HG03469 (cell line): ENCODE measurements at regions not wholly inside any gene's neighbourhood (a gene's known extent, or its start where the extent isn't known, plus 50 kb on each side); places are given as distances from the start of the nearest gene placed in this dataset.

Experiments used
- ATAC-seq: cut with Tn5 transposase; IDR thresholded peaks from one replicate; pipeline ENCODE4 v1.9.1; 2021; ENCODE audit warnings: mild to moderate bottlenecking, moderate library complexity, moderate number of reproducible peaks; ENCODE audit not compliant: unreplicated experiment

DNA sequence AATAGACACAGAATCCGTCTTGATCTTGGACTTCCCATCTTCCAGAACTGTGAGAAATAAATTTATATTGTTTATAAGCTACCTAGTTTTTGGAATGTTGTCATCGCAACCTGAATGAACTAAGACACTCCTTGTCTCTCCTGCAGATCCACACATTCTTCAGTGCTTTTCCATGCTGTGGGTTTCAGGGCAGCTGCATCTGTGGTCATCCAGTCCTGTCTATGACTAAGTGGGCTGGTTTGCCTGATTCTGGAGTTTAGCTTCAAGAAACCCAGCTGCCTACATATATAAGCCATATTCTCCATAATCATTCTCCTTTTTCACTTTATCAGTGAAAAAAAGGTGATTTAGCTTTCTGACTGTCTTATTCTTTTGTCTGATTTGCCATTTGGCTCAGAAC is 170.3 kb upstream of the KIT start:
- ATAC-seq = no peak

DNA sequence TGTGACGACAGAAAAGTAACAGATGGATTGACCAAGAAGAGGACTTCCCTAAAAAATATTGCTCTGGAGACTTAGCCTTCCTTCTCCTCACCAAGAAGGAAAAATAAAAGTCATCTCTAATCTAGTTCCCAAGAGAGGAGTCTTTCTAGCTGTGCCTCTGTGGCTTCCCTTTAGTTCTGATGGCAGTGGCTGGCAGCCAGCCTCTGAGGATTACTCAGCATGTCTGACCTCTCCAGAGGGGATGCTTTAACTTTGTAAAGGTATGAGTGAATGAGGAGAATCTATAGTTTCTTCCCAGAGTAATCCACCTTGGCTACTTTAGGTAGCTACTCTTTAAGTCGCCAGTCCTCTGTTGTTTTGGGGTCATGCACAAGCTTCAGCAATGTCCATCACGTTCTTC is 163.9 kb upstream of the KIT start:
- no peak for ATAC-seq

DNA sequence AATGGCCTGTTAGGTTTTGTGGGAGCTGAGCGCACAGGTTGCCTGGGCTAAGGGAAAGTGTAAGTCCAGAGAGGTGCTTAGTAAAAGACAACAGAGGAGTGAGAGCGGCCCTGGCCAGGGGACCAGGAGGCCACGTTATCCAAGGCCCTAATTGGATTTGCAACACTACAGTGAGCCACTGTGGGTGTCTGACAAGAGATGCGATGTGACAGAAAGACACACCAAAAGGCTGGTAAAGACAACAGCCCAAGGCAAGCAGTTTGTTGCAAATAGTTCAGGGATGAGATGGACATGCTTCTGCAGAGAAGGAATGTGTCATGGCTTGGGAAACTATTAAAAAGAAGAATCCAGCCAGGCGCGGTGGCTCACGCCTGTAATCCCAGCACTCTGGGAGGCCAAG is 162.7 kb upstream of the KIT start:
- ATAC-seq = no peak

DNA sequence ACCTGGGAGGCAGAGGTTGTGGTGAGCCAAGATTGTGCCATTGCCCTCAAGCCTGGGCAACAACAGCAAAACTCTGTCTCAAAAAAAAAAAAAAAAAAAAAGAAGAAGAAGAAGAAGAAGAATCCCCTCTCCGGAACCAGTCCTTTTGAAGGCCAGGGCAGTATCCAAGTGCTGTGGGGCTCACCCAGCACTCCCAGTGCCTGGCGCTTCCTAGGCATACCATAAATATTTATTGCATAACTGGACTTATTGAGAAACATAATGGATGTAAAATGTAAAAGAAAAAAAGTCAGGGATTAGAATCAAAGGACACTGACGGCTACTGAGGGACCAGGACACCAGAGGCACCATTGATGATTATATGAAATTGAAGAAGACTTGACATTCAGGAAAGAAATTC is 162.1 kb upstream of the KIT start:
- no peak for ATAC-seq

DNA sequence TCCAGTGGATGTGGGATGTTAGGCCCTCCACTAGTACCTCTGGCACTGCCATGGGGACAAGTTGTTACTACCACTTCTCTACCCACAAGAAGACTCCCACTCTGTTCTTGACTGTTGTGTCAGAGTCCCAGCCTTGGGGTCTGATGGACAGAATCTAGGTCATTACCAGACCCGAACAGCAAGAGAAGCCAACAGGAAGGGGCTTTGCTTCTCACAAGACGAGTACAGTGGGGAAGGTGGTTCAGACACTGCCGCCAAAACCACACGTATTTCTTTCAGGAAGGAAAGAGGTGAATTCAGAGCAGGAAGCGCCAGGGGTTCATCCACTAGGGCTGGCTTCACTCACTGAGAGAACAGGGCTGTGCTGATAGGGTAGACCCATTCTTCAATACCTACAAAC is 161.3 kb upstream of the KIT start:
- ATAC-seq = no peak

DNA sequence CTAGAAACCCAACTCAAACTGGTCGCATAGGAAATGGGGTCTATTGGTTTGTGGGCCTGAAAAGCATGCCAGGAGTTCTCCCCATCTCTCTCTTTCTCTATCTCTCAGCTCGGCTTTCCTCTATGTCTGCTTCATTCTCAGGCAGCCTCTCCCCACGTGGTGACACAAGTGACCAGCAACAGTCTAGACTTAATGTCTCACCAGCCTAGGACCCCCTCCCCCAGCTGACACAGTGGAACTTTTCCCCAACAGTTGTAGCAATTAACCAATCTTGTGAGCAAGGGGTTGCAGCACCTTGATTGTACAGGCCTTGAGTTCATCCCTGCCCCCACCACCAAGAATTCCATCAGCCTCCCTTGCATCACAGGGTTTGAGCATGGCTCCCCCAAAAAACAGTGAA is 159.8 kb upstream of the KIT start:
- ATAC-seq = no peak

DNA sequence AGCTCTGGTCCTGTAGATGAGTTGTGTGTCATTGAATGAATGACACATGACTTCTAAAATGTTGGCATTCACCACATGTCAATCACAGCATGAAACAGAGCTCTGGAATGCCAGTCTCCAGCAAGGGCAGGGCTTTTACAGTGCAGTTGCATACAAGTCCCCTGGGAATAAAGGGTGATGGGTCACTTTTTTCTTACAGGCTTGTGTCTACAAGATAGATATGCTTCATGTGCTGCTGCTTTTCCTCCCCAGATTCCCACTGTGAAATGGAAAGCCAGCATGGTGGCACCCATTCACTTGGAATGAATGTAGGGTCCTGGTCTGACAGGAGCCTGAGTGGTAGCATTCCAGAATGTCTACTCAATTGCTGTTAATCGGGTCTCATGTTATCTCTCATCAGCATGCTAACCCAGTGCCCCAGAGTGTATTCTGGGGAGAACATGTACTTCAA is 159.1 kb upstream of the KIT start:
- no peak for ATAC-seq

DNA sequence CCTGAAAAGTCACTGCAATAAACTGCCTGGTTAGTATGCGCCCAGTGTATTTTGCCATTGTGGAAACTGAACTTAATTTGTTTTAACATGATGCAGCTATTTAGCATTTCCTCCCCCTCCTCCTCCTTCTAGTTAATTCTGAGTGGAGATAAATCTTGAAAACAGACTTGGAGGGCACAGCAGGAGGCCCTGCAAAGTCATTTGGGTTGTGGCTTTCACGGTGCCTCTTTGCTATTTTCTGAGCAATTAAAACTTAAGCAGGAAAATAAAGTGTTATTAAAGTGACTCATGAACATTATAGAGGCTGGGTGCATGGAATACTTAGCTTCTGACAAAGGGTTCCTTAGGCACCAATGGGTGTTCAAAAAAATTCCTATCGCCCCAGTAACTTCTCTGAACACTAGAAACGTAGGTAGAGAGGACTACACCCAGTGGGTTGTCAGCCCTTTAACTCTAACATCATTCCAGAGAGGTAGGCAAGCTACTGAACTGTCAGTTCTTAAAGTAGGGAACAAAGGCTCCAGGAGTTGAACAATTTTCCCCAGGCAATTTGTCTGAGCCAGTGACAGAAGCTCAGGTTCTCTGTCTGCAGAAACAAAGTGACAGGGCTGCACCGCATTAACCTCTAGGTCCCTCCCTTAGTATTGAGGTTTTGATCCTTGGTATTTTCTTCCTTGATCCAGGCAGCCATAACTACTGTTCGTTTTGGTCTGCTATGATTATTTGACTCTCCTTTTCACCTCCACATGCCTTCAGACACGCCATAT is 158.3 kb upstream of the KIT start:
- ATAC-seq = no peak

DNA sequence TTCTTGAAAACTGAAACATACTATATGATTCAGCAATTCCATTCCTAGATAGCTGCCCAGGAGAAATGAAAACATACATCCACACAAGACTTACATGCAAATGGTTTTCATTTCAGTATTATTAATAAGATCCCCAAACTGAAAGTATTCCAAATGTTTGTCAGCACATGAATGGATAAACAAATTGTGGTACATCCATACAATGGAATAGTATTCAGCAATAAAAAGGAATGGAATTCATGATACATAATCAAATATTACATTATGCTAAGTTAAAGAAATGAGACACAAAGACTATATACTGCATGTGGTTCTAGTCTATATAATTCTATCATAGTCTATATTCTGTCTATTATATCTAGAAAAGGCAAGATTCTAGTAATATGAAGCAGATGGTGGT is 152.4 kb upstream of the KIT start:
- ATAC-seq = no peak

DNA sequence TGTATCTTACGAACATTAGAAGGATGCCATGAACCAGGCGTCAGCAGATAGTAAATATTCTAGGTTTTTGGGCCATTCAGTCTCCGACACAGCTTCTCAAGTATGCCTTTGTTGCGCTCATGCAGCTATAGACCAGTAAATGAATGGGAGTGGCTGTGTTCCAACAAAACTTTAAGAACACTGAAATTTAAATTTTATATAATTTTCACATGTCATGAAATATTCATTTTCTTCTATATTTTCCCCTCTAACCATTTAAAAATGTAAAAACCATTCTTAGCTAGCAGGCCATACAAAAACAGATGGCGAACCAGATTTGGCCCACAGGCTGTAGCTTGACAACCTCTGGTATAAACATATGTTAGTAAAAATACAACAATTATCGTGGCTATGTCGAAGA is 151.8 kb upstream of the KIT start:
- ATAC-seq = no peak

DNA sequence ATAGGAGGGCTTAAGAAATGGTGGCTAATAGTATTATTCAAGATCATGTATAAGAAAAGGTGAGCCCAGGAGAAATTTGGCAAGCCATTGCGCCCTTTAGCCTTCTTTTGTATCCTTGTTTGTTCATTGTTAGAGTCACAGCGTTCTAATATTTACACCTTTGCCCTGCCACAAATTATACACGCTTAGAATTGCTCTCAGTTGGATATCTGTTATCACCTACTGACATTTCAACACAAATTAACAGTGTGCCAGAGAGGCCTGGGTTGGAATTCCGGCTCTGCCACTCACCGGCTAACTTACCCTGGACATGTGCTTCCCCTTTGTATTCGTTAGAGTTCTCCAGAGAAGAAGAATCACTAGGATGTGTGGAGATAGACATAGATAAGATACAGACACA is 148.7 kb upstream of the KIT start:
- no peak for ATAC-seq

DNA sequence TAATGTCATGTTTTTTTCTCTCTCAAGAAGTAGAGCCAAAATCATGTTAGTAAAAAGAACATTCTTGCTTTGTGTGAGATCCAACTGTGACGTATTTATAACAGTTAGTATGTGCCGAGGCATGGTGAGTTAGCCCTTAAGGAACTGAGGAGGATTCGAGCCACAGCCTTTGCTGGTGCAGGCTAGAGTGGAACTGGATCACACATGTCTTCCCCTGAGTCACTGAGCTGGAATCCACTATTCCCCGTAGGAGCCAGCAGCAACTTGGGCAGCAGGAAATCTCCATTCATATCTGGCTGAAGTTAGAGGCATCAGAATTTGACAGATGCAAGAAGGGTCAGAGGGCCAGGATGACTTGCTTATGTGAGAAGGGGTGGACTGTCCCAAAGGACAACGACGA is 144.6 kb upstream of the KIT start:
- no peak for ATAC-seq

DNA sequence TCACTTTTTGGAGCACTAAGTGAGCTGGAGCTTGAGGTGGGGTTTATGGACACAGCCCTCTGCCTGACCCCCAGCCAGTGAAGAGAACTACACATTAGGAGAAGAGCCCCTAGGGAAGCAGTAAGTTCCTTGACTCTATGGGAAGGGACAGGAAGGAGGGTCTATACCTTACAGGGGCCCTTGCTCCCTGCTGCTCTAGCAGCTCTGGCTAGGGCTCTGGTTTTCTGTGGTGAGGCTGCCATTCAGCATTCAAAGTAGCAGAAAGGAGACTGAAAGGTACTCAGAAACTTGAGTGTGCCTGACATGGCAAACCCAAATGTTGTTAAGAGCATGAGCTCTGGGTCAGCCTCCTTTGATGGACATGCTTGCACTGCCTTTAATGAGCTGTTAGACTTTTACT is 144.0 kb upstream of the KIT start:
- ATAC-seq = no peak

DNA sequence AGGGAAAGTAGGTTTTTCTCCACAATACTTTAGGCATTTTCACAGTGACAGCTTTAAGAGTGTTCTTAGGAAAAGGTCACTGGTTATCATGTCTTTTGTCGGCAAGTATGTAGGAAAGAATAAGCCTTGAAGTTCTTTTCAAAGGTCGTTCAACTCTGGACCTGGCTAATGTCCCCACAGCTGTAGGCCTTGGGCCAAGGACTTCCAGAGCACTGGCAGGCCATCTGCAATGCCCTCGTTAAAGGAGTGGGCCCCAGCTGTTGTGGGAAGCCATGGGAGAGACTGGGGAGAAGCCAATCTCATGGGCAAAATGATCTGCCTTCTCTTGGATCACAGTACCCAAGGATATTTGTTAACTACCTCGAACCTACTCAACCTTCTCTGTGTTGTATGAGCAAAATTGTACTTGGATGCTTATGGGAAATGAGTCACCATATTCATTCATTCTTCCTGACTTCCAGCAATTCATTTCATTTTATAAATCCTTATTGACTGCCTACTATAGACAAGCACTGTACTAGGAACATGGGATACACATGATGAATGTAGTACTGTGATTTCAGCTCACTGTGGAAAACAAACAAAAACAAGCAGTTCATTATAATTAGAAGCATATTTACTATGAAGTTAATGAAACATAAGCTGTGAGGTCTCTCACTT is 141.1 kb upstream of the KIT start:
- no peak for ATAC-seq

DNA sequence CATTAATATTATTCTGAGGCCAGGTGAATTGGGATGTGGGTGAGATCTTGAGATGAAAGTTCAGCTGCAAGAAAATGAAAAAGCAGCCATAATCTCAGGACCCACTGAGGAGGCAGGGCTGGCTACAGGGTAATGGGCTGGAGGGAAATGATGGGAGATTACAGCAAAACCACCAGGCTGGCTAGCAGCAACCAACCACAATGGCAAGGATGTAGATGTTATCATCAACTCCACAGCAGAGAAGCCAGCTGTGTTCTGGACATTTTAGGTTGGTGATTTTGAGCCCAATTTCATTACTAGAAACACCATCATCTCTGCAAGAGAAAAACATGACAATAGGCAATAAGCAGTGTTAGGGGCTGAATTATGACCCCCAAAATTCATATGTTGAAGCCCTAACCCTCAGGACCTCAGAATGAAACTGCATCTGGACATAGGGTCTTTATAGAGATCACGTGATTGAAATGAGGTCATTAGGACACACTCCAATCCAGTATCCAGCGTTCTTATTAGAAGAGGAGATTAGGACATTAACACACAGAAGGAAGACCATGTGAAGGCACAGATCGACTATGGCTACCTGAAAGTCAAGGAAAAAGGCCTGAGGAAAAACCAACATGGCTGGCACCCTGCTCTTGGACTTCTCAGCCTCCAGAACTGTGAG is 139.8 kb upstream of the KIT start:
- no peak for ATAC-seq

DNA sequence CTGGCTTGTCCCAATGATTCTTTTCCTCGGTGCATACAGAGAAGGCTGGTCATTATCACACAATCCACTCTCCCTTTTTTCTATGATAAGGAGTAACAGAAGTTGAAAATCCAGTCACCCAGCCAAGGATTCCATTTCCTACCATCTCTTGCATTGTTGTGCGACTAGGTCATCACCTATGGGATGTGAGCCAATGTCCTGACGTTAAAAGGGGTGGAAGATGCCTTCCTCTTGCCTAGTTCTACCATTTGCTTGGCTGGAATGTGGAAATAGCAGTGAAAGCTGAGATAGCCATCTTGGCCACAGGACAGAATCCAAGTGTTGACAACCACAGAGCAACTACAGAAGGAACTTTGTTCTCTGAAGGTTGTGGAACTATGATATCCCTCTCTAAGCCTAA is 132.2 kb upstream of the KIT start:
- ATAC-seq = no peak

DNA sequence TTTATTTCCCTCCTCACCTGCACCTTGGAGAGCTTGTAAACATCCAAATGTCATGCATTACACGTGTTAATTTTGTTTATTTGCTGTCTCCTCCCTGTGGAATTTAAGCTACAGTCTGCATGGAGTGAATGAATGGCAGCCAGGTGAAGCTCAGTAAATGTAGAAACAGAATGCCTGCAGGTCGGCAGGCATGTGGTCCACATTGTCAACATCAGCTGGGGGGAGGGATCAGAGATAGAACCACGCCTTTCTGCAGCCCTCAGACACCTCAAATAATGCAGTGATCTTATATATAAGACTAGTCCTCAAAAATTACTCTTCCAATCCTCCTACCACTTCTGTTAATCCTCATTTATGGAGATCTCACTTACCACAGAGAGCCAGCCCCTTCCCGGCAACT is 131.2 kb upstream of the KIT start:
- ATAC-seq = no peak

DNA sequence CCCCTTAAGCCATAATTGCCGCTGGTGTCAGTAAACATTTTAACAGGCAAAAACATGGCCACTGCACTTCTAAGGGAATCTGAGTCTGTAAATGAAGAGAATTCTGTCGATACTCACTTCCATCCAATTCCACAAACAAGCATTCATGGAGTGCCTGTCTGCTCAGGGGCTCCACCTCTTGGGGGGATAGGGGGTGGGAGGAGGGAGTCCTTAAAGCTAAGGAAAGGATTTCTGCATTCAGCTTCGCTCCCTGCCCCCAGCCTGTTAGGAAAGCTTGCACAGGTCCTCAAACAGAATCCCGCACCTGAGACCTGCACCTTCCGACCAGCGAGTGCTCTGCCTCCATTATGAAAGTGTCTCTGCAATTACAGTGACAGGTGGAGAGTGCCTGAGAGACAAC is 130.2 kb upstream of the KIT start:
- ATAC-seq = no peak

DNA sequence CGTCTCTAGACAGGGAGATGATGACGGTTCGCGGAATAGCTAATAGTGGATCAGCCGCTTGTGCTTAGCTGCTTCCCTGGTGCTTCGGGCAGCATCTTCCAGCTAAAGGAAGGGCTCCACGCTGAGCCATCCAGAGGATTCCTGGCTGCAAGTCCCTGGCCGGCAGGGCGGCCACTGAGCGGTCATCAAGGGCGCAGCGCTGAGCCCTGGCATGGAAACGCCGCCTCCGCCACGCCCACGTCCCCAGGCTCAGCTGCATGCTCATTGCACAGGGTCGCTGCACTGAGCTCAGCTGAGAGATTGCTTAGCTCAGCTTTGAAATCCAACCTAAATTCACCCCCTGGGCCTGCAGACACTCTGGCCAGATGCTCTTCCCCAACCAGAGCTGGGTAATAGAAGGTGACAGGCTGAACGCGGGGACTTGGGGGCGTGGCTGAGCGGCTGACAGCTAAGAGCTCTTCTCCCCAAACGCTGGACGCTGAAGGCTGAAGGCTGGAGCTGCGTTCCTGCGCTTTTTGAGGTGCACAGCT is 118.2 kb upstream of the KIT start:
- ATAC-seq = no peak

DNA sequence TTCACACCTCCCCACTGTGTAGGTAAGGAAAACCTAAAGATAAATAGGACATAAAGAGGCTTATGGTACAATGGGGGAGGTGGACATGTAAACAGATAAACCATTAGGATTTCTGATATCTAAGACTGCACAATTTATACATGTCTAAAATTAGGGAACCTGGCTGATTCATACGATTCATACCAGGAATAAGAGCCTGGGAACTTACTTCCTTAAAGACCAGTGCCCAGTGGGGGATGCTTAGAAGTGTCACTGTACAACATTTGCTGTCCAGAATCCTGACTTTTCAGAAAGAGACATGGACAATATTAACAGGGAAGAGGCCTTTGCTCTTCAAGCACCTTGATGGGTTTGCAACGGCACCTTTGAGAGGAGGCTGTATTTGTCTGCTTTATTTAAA is 116.8 kb upstream of the KIT start:
- ATAC-seq = no peak

DNA sequence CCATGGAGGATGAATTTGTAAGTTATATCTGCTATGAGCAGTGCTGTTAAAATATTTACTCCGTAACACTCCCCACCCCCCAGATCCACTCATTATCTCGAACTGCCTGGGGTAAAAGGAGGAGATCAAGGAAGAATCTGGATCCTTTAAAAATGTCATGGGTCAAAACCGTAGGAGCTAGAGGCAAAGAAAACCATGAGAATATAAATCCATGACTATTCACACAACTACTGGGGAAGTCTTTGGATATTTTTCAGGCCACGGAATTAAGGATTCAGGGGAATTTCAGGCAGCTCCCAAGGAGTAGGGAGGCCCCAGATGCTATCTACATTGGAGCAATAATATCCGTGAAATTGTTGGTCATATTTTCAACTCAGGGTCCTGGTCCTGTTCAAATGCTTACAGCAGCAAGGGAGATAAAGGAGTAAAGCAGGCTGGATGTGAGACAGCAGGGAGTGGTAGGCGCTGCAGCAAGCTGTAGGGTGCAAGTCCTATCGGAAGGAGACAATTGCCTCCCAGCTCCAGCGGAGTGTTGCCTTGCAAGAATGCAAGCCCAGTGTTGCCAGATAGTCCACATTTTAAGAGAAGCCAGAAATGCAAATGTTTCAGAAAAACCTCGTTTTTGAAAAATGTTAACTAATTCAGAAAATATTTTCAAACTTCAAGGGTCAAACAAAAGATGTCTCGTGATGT is 116.2 kb upstream of the KIT start:
- ATAC-seq = no peak

DNA sequence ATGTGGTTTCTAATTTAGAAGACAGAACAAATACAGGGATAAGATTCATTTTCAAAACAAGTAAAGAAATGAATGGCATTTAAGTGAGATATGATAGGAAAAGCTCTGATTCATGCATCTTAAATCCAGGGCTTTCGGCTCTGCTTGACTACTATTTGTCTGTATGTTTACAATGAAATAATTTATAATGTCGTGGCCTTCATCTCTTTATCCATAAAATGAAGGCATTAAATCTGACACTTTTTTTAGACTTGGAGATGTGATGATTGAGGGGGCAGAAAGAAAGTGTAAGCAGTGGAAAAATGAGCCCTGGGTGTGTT is 115.7 kb upstream of the KIT start:
- no peak for ATAC-seq
